ENCODE measurements at regions not wholly inside any gene's neighbourhood (a gene's known extent, or its start where the extent isn't known, plus 50 kb on each side); places are given as distances from the start of the nearest gene placed in this dataset.
A peak's percentile ranks its signal among the peaks of the same experiment; 100 is the strongest.

GRCh38 chr2:191571163-191571769 is 106.7 kb upstream of the NABP1 start:
- TF ChIP-seq CTCF (IDR thresholded peaks at IDR 0.05) (peak; percentile 21), EZH2 (IDR thresholded peaks at IDR 0.05) (no peak)

Data from neural progenitor cell (in vitro differentiated cells).